Muscle of back (tissue), 3 donors: ENCODE measurements at regions not wholly inside any gene's neighbourhood (a gene's known extent, or its start where the extent isn't known, plus 50 kb on each side); places are given as distances from the start of the nearest gene placed in this dataset.
A peak's percentile ranks its signal among the peaks of the same experiment; 100 is the strongest.

Source experiments
- DNase-seq, 3 donors: peaks; one replicate each; pipeline versions ENCODE4 v3.0.0 to v3.0.0-alpha.2; 2013

GRCh38 chr3:31140470-31140869 lies 246.0 kb upstream of the GADL1 start:
- DNase-seq: no peak

DNA sequence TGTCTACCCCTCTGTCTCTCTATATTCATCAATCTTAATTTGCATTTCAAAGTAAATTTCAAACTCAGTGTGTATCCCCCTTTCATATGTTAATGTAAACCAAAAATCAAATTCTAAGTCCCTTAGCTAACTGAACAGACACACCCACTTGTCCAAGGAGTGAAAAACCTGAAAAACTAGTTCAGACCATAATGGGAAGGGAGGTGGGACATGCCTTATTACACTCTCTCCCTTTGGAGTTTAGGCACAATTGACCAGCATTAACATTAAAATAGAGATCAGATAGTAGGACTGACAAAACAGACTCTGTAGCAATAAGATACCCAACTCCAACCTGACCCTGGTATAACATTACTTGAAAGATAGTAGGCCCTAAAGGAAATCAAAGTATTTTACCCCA lies 247.7 kb upstream of the GADL1 start:
- DNase-seq: no peak

DNA sequence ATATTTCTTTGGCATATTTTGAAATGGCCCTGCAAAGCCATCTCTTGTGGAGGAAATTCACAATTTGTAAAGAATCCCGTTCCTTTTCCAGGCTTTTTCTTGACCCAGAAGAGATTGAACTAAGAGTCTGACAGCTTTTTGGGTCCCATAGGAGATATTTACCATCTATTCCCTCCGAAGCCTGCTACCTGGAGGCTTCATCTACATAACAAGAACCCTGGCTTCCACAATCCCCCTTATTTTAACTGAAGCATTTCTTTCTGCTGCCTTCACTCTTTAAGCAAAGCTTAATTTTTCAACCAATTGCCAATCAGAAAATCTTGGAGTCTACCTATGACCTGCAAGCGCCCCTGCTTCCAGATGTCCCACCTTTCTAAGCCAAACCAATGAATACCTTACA lies 248.1 kb upstream of the GADL1 start:
- no peak for DNase-seq

DNA sequence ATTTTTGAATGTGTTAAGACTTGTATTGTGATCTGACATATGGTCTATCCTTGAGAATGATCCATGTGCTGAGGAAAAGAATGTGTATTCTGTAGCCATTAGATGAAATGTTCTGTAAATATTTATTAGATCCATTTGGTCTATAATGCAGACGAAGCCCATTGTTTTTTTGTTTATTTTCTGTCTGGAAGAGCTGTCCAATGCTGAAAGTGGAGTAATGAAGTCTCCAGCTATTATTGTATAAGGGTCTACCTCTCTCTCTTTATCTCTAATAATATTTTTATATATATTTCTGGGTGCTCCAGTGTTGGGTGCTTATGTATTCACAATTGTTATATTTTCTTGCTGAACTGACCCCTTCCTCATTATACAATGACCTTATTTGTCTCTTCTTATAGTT lies 250.6 kb upstream of the GADL1 start:
- DNase-seq: no peak

DNA sequence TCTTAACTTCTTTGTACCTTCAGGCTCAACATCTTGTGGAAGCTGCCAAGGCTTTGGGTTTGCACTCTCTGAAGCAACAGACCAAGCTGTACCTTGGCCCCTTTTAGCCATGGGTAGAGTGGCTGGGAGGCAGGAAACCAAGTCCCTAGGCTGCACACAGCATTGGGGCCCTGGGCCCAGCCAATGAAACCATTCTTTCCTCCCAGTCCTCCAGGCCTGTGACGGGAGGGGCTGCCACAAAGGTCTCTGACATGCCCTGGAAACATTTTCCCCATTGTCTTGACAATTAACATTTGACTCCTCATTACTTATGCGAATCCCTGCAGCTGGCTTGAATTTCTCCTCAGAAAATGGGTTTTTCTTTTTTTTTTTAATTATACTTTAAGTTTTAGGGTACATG lies 253.1 kb upstream of the GADL1 start:
- no peak for DNase-seq

- no peak for DNase-seq
Measured at GRCh38 chr3:31157047-31157694, 262.7 kb upstream of the GADL1 start.

DNA sequence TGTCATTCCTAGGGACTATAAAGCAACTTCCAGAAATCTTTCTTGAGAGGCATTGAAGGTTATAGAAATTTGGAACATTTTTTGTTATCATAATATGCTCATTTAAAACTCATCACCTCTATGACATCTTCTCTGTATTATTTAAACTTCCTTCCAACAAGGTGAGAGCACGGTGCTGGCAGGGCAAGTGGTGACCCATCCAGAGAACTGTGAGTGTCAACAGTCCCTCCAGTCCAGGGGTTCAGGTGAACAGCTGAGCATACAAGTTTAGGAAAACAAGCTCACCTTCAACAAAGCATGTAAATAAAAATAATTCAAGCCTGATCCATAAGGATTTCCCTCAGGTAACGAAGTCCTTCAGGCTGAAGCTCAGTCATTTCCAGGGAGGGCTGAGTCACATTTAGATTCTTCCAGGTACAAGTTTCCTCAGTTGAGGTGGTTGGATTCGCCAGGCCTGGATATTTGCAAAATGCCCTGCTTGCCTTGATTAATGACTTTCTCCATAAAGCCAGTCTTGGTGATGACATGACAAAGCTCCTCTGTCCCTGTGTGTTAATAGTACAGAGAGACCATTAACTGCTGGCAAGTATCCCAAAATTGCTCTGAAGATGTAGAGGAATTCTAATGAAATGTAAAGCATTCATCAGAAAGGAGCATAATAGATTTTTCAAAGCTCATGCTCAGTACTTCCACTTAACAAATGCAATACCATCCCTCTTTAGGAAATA lies 263.6 kb upstream of the GADL1 start:
- peak in 2 of 3 donors; percentile 12 to 83 for DNase-seq

GRCh38 chr3:31159331-31160039 lies 265.0 kb upstream of the GADL1 start:
- no peak for DNase-seq

GRCh38 chr3:31161889-31162288 lies 267.4 kb upstream of the GADL1 start:
- DNase-seq: no peak

- no peak for DNase-seq
Measured at GRCh38 chr3:31164381-31164780, 269.9 kb upstream of the GADL1 start.

DNA sequence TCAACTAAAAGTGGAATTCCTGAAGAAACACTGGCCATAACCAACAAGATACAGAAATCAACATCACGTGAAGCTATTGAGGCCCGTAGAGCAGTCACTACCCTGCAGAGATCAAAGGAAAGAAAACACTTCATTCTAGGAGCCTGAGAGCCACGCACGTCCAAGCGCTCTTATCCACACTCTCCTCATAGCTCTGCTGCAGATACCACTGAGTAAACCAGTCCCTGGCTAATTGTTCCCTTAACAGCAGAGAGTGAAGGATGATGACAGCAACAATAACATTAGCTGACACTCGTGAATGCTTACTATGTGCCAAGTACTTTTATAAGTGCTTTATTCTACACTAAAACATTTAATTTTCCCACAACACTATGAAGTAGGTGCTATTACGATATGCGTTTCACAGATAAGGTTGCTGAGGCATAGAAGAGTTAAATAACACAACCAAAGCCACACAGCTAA lies 271.0 kb upstream of the GADL1 start:
- peak in 1 of 3 donors; percentile 12 for DNase-seq

DNA sequence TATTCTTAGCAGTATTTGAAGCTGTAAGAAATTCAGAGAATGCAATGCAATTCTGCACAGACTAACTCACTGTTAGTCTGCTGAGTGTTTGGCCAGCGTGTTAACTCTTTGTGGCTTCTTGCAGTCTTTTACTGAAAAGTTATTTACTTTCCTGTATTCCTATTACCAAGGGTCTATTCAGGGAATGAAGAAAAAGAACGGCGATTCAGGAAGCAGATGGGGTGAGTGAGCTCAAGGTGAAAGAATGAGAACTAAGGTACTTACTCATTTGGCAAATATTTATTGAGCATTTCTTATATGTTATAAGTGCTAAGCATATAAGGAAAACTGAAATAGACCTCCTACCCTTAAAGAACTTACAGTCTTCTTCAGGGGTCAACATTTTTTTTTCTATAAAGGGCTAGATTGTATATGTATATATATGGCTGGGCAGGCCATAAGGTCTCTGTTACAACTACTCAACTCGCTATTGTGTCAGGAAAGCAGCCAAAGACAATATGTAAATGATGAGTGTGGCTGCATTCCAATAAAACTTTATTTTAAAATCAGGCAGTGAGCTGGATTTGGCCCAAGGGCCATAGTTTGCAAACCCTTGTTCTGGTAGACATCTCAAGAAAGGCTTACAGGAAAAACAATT lies 271.9 kb upstream of the GADL1 start:
- DNase-seq: peak in 2 of 3 donors; percentile 32 to 80

- no peak for DNase-seq
Measured at GRCh38 chr3:31167666-31168065, 273.2 kb upstream of the GADL1 start.

GRCh38 chr3:31170932-31171670 lies 276.6 kb upstream of the GADL1 start:
- DNase-seq: peak in 1 of 3 donors; percentile 89

DNA sequence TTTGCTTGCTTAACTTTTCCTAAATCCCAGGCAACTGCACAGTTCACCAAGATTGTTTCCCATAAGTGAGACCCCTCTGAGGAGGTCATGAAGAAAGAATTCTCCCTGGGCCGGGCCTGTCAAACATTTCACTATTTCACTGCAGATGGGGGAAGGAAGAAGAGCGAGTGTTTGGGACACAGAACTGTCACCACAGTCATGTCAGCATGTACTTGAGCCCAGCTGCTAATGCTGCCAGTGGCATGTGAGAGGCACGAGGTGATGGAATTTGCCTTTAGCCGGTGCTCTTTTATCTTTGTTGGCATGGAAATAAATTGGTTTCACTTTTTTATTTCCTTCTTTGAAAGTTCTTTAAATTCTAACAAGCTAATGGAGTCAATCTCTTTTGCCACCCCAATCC lies 277.9 kb upstream of the GADL1 start:
- DNase-seq: no peak

DNA sequence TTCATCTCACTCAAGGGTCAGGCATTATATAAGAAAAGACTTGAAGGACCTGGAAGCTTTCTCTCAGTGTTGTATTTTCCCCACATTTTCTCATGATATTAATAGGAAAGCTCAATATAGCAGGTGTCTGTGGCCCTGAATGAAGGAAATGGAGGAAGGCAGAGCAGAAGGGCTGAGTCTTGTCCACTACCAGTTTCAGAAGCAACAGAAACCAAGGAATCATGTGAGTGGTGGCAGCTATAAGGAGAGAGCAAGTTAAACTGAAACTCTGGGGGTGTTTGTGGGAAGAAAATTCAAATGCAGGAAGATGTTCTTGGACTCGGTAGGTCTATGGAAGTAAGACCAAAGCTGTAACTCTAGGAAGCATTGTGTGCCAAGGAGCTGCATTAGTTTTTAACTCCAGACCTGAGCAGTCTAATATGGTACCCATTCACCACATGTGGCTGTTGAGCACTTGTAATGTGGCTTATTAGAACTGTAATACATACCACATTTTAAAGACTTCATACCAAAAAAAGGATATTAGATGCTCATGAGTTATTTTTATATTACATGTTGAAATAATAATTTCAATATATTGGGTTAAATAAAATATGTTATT lies 278.8 kb upstream of the GADL1 start:
- no peak for DNase-seq

- DNase-seq: no peak
Measured at GRCh38 chr3:31174079-31174478, 279.6 kb upstream of the GADL1 start.

DNA sequence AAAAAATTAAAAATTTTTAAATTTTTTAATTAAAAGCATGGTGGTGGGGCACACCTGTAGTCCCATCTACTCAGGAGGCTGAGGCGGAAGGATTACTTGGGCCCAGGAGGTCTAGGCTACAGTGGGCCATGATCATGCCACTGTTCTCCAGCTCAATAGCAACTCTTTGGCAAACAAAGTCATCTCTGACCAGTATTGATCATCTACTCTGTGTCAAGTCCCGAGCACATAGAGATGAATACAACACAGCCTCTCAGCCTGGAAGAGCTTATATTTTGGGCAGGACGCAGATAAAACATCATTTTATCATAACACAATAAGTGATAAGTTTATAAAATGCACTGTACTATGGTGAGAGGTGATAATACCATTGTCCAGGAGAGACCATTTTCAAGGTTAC lies 281.6 kb upstream of the GADL1 start:
- DNase-seq: no peak

DNA sequence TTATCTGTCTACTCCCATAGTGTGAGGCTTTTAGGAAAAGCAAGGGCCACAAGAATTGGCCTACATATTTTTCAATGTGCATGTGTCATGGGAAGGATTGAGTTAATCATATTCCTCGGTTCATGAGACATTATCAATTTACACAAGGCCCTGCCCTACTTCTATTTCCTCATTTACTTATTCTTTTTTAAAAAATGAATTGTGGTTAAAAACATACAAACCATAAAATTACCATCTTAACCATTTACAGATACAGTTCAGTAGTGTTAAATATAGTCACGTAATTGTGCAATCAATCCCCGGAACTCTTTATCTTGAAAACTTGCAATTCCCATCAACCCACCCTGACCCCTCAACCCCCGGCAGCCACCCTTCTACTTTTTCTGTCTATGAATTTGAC lies 284.0 kb upstream of the GADL1 start:
- no peak for DNase-seq

DNA sequence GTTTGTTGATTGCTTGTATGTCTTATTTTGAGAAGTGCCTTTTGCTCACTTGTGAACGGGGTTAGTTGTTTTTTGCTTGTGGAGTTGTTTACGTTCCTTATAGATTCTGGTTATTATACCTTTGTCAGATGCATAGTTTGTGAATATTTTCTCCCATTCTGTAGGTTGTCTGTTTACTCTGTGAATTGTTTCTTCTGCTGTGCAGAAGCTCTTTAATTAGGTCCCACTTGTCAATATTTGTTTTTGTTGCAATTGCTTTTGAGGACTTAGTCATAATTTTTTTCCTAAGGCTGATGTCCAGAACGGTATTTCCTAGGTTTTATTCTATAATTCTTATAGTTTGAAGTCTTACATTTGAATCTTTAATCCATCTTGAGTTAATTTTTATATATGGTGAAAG lies 285.3 kb upstream of the GADL1 start:
- no peak for DNase-seq

- no peak for DNase-seq
Measured at GRCh38 chr3:31180274-31180673, 285.8 kb upstream of the GADL1 start.
